ENCODE measurements at regions not wholly inside any gene's neighbourhood (a gene's known extent, or its start where the extent isn't known, plus 50 kb on each side); places are given as distances from the start of the nearest gene placed in this dataset.

GRCh38 chr2:239579081-239579480 lies 178.3 kb upstream of the HDAC4 start:
- Histone ChIP-seq H3K4me1 (ENCODE audit: control insufficient read depth in 1 of 2, insufficient read depth in 2 of 2, low read length in 2 of 2) (peaks cover 0 to 9% of the 10 kb centered on the region in 2 donors), H3K9ac (ENCODE audit: insufficient read depth, low read length, poor library complexity, severe bottlenecking) (no peak overlapping the region), H2AFZ (ENCODE audit: insufficient read depth, low read depth, low read length, poor library complexity, severe bottlenecking) (no peak overlapping the region), H3K4me3 (replicated peaks in 1 of 3; ENCODE audit: low read depth in 2 of 3, low read length in 3 of 3) (no peak overlapping the region), H3K27ac (ENCODE audit: low read depth in 1 of 2, low read length in 2 of 2) (no peak overlapping the region), H3K27me3 (ENCODE audit: control insufficient read depth in 2 of 2, insufficient read depth in 2 of 2, low read length in 2 of 2) (no peaks in the 10 kb centered on the region), H3K9me3 (replicated peaks in 1 of 2; ENCODE audit: control insufficient read depth in 1 of 2, insufficient read depth in 1 of 2, low read length in 2 of 2) (peaks cover 0 to 9% of the 10 kb centered on the region in 2 donors), H3K36me3 (replicated peaks in 1 of 2; ENCODE audit: control insufficient read depth in 1 of 2, insufficient read depth in 2 of 2, low read length in 2 of 2) (no peaks in the 10 kb centered on the region), H4K20me1 (ENCODE audit: insufficient read depth, low read length) (no peaks in the 10 kb centered on the region), H3K4me2 (replicated peaks; ENCODE audit: extremely low read depth, low read length, poor library complexity, severe bottlenecking) (no peak overlapping the region), H3K79me2 (ENCODE audit: insufficient read depth, low read length) (no peaks in the 10 kb centered on the region)
- 97% methylated on average over 12 of the region's 12 CpGs for WGBS (ENCODE audit: insufficient coverage)
- DNase-seq: no peak
- H3K4me3 Mint-ChIP-seq: peak overlapping the region in 1 of 2 donors; percentile 45
- peaks cover 0 to 9% (median 6%) of the 10 kb centered on the region in 7 donors for H3K9me3 Mint-ChIP-seq
- no peak overlapping the region for H3K27ac Mint-ChIP-seq
- H3K4me1 Mint-ChIP-seq: peaks cover 3% of the 10 kb centered on the region
- TF ChIP-seq CTCF (IDR thresholded peaks at IDR 0.05): no peak
- H3K27me3 Mint-ChIP-seq (ENCODE audit: low read depth in 3 of 3): peaks cover 0 to 3% (median 0%) of the 10 kb centered on the region in 3 donors
- H3K36me3 Mint-ChIP-seq: no peaks in the 10 kb centered on the region
- intact Hi-C loops (cut with micrococcal nuclease): no loop called here

- Mint-ChIP-seq H3K4me3 (no peak overlapping the region), H3K27ac (peak overlapping the region in 1 of 7 donors; percentile 3), H3K27me3 (ENCODE audit: low read depth in 3 of 3) (peaks cover 0 to 3% (median 0%) of the 10 kb centered on the region in 3 donors), H3K4me1 (peaks cover 3% of the 10 kb centered on the region), H3K9me3 (peaks cover 0 to 9% (median 6%) of the 10 kb centered on the region in 7 donors), H3K36me3 (no peaks in the 10 kb centered on the region)
- Histone ChIP-seq H3K4me3 (replicated peaks in 1 of 3; ENCODE audit: low read depth in 2 of 3, low read length in 3 of 3) (no peak overlapping the region), H3K36me3 (replicated peaks in 1 of 2; ENCODE audit: control insufficient read depth in 1 of 2, insufficient read depth in 2 of 2, low read length in 2 of 2) (no peaks in the 10 kb centered on the region), H3K9me3 (replicated peaks in 1 of 2; ENCODE audit: control insufficient read depth in 1 of 2, insufficient read depth in 1 of 2, low read length in 2 of 2) (peaks cover 0 to 9% of the 10 kb centered on the region in 2 donors), H4K20me1 (ENCODE audit: insufficient read depth, low read length) (no peaks in the 10 kb centered on the region), H3K4me2 (replicated peaks; ENCODE audit: extremely low read depth, low read length, poor library complexity, severe bottlenecking) (no peak overlapping the region), H3K9ac (ENCODE audit: insufficient read depth, low read length, poor library complexity, severe bottlenecking) (no peak overlapping the region), H3K27ac (ENCODE audit: low read depth in 1 of 2, low read length in 2 of 2) (no peak overlapping the region), H3K79me2 (ENCODE audit: insufficient read depth, low read length) (no peaks in the 10 kb centered on the region), H3K4me1 (ENCODE audit: control insufficient read depth in 1 of 2, insufficient read depth in 2 of 2, low read length in 2 of 2) (peaks cover 0 to 9% of the 10 kb centered on the region in 2 donors), H2AFZ (ENCODE audit: insufficient read depth, low read depth, low read length, poor library complexity, severe bottlenecking) (no peak overlapping the region), H3K27me3 (ENCODE audit: control insufficient read depth in 2 of 2, insufficient read depth in 2 of 2, low read length in 2 of 2) (no peaks in the 10 kb centered on the region)
- intact Hi-C loops (cut with micrococcal nuclease): no loop called here
- 91% methylated on average over 12 of the region's 12 CpGs for WGBS (ENCODE audit: insufficient coverage)
- no peak for TF ChIP-seq CTCF (IDR thresholded peaks at IDR 0.05)
- no peak for DNase-seq
These were observed 177.6 kb upstream of the HDAC4 start for GRCh38 chr2:239578381-239578780.
